HK-2 (cell line): ENCODE measurements at regions not wholly inside any gene's neighbourhood (a gene's known extent, or its start where the extent isn't known, plus 50 kb on each side); places are given as distances from the start of the nearest gene placed in this dataset.
"Not testable (repeated sequence)": the region's sequence is repeated elsewhere in the genome, so short reads cannot be mapped to it uniquely, and the experiment has no call there.

ENCODE experiments used
- DNase-seq: peaks from one replicate; pipeline ENCODE4 v3.0.0-alpha.2; 2018; ENCODE audit not compliant: unreplicated experiment

GRCh38 chr6:132054525-132054924 lies 103.4 kb upstream of the CCN2 start:
- no peak for DNase-seq

- no peak for DNase-seq
Measured at GRCh38 chr6:132053511-132053910, 102.3 kb upstream of the CCN2 start.

DNA sequence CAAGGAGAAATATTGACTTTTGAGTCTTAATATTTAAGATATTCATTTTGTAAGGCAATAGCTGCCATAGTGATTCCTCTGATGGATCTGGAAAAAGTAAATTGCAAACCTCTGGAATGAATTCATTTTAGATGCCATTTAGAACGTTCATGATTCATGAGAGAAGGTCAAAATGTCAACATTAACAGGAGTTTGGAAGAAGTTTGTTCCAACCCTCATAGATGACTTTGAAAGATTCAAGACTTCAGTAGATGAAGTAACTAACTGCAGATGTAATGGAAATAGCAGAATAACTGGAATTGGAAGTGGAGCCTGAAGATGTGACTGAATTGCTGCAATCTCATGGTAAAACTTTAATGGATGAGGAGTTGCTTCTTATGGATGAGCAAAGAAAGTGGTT lies 100.9 kb upstream of the CCN2 start:
- DNase-seq = no peak

DNA sequence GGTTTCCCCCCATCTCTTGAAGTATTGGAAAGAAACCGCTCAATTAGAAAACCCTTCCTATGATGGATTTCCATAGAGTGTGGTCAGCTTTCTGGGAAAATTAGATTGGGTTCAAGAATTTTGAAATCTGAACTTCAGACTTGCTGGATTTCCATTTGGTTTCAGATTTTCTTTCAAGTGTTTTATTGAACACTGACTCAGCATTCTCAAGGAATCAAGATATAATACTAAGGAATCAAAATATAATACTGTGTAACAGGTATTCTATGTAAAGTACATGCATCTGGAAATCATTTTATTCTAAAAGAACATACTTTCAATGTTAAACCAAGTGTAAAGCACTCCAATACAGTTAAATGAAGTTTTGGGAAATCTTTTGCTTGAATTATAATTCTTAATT lies 94.7 kb upstream of the CCN2 start:
- DNase-seq = no peak

- DNase-seq = no peak
Measured at GRCh38 chr6:132043148-132043547, 92.0 kb upstream of the CCN2 start.

- no peak for DNase-seq
Measured at GRCh38 chr6:132041706-132042105, 90.5 kb upstream of the CCN2 start.

DNA sequence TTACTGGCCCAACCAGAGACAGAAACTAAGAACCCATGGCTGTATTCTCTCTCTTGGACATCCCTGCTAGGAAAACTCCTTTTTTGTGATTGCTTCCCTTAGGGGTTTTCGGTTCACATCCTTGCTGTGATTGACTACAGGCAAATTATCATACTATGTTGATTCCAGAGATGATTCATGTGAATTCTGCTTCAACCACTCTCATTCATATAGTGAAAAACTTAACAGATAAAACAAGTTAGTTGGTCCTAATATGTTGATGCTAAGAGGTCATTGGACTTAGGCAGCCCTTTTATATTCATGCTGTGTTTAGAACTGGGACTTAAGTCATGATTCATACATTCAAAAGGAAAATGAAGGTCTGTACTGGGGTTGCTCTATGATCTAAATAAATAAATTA lies 76.9 kb upstream of the CCN2 start:
- no peak for DNase-seq

DNA sequence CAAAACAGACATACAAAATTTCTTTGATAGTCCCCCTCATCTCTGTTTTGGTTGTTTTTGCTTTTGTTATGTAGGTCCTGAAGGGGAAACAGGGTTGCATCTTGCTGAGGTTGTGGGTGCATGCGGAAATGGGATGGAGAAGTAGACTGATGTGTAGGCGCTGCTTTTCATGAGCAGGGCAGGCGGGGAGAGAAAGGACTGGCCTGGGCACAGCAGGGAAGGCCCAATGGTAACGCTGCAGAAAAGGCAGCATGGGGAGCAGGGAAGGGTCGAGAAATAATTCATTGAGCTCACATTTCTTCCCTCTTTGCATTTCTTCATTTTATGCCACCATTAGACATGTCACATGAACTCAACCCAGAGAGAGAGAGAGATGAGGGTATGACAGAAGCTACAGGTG lies 74.3 kb upstream of the CCN2 start:
- no peak for DNase-seq

DNA sequence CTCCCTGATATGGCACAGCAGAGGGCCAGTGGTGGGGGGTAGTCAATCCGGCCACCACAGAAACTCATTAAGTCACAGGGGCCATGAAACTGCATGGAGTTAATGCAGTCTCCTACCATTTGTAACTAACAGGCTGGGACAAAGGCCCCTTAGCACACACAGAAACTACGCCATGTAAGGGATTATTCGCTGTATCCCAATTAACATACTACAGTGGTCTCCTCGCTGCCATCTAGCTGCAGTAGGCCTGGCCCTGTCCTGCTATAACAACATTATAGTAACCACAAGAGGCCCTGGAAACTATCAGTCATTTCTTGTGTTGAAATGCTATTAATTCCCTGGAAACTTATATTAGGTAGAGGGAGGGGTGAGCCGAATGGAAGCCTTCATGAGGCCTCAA lies 72.3 kb upstream of the CCN2 start:
- DNase-seq = no peak

- DNase-seq = no peak
Measured at GRCh38 chr6:132021552-132022375, 70.6 kb upstream of the CCN2 start.

DNA sequence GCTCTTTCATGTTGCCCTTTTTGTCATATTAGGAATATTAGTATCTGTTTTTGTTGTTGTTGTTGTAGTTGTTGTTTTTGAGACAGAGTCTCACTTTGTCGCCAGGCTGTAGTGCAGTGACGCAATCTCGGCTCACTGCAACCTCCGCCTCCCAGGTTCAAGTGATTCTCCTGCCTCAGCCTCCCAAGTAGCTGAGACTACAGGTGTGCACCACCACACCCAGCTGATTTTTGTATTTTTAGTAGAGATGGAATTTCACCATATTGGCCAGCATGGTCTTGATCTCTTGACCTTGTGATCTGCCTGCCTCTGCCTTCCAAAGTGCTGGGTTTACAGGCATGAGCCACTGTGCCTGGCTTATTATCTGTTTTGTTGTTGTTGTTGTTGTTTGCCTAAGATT lies 69.7 kb upstream of the CCN2 start:
- DNase-seq = not testable (repeated sequence)

- DNase-seq = no peak
Measured at GRCh38 chr6:132020138-132020581, 69.0 kb upstream of the CCN2 start.

DNA sequence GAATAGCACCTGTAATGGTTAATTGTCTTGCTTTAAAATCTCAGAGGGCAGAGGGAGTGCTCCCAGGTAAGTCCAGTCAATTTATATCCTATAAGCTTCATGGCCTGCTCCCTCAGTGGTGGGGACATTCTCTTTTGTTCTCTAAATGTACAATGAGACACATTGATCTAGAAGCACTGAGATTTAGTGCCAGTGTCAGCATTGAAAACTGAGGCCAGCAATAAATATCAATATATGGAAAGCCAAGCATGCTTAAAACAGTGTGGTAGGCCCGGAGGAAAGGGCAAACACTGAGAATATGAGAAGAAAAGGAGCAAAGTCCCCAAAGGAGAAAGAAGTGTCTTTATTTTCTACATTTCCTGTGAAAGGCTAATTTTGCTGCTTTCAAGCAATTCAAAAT lies 68.4 kb upstream of the CCN2 start:
- DNase-seq = no peak

DNA sequence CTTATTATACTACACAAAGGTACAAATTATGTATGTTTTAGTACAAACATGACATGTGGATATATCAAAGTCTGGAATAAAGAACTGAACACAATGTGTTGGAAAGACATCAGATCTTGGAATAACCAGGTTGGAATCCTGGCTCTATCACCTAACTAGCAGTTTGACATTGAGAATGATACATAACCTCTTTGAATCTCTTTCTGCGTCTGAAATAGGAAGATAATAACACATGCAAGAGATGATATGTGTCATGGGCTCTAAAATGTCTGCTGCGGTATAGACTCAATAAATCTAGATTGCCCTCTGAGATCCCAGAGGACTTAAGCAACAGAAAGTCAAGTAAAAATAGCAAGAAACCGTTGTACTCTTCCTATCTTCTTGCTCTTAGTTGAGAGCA lies 66.8 kb upstream of the CCN2 start:
- no peak for DNase-seq

GRCh38 chr6:132016396-132016795 lies 65.2 kb upstream of the CCN2 start:
- no peak for DNase-seq

DNA sequence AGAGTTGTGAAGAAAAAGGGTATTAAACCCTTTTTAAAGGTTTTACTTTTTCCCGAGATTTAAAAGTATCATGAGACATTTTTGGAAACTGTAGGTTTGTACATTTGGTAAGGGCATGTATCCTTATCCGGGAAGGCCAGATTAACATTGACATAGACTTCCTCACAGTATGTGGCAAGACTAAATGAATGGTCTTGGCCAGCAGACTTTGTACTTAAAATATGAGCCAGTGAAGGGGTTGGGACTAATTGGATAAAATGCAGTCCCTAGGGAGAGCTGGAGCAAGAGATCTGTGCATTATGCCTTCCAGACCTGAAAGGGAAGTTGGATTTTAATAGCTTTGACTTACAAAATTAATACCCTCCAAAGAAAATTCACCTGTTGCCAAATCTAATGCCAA lies 60.4 kb upstream of the CCN2 start:
- DNase-seq = no peak

GRCh38 chr6:132009175-132009574 lies 58.0 kb upstream of the CCN2 start:
- DNase-seq = no peak

DNA sequence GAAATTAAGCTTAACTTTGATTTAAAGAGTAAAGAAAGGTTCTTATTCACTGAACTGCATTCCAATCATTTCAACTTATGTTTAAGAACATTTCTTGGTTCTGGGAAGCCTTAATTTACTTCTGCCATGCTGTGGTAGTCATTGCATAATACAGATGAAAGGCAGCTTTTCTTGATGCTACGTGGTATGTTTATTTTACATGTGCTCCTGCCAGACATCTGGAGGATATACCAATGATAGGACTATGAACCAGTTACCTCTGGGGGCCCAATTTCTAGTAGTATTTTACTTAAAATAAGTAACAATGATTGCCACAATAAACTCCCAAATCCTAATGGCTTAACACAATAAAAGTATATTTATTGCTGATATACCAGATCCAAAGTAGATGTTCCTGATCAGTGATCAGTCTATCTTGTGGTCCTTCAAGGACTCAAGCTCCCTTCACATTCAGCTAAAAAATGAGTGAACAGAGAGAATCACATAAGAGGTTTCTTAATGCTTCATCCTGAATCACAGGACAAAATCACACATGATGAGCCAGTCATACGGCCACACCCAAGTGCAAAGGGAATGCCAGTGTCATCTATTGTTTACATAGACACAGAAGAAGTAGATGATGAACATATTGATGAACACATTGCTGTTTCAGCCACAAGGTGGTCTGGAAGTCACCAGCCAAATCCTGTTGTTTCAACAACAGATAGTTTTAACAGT lies 56.5 kb upstream of the CCN2 start:
- no peak for DNase-seq

DNA sequence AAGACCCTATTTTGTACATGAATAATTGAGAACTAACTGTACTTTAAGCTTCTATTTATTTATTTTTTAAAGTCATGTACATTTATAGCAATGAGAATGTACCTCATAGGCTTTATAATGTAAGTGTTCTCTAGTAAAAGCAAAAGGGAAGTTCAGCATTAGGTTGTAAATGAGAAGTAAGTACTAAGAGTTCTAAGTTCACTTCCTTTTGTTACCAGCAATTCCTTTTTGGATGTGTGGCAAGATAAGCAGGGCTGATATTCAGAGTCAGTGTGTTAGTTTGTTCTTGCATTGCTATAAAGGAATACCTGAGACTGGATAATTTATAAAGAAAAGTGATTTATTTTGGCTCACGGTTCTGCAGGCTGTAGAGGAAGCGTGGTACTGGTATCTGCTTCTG lies 54.0 kb upstream of the CCN2 start:
- DNase-seq = no peak

- no peak for DNase-seq
Measured at GRCh38 chr6:132004668-132005067, 53.5 kb upstream of the CCN2 start.

DNA sequence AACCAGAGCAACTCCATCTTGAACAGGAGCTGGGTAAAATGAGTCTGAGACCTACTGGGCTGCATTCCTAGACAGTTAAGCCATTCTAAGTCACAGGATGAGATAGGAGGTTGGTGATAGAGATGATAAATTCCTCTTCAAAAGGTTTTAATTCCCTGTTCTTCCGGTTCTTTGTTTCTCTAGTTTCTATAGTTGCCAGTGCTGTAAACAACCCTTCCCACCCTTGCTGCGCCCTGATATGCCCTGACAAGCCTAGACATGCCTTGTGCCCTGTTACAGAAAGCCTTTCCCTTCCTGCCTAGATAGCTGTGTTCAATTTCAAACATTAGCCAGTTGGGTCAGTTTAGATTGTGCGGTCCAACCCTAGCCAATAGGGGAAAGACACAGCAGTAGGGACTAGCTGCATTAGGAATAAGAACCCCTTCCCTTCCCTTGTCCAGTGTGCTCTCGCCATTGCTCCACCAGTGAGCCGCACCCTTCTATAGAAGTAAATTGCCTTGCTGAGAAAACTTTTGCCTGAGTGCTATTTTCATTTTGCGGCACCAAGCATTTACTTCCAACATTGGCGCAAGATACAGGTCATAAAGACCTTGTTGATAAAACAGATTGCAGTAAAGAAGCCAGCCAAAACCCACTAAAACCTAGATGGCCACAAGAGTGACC lies 52.5 kb upstream of the CCN2 start:
- DNase-seq = no peak
